ENCODE measurements at regions not wholly inside any gene's neighbourhood (a gene's known extent, or its start where the extent isn't known, plus 50 kb on each side); places are given as distances from the start of the nearest gene placed in this dataset.

- H3K27me3 ChIP-seq (ENCODE audit: control insufficient read depth in 1 of 2, insufficient read depth in 1 of 2, low read length in 2 of 2): peaks cover 0 to 3% of the 10 kb centered on the region in 2 experiments
- H3K36me3 ChIP-seq (ENCODE audit: control insufficient read depth in 1 of 2, insufficient read depth in 2 of 2, low read depth in 1 of 2, low read length in 2 of 2): no peaks in the 10 kb centered on the region
- DNase-seq: peak; percentile 62
Observed at GRCh38 chr12:105803292-105803691, 335.5 kb downstream of the NUAK1 start.

DNA sequence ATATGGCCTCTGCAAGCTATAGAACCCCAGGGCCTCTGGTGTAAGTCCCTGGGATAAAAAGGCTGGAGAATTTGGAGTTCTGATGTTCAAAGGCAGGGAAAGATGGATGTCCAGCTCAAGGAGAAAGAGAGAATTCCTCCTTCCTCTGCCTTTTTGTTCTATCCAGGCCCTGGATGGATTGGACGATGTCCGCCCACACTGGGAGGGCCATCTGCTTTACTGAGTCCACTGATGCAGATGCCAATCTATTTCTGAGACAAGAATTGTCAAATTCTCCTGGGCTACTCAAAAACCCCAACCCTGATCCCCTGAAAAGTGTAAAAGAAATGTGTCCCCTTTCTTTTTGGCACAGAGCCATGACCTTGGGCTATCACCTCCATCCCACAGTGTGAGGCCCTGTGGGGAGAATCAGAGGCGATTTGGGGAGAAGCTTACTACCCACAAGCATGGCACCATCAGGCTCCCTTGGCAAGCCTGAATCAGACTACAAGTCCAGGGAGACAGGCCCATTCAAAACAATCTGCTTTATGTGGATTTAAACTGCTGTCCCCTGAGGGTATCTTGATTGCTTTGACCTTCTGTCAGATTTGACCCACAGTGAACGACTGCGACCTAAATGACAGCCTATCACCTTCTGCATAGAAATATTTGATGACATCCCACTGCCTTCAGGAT is 334.0 kb downstream of the NUAK1 start:
- Histone ChIP-seq H2BK12ac (ENCODE audit: low read length in 2 of 2) (no peak overlapping the region), H2BK15ac (ENCODE audit: low read depth, poor library complexity, severe bottlenecking) (no peak overlapping the region), H2AFZ (ENCODE audit: low read depth, low read length) (no peak overlapping the region), H3K27me3 (ENCODE audit: control insufficient read depth in 1 of 2, insufficient read depth in 1 of 2, low read length in 2 of 2) (peaks cover 0 to 3% of the 10 kb centered on the region in 2 experiments), H2BK120ac (ENCODE audit: low read depth, low read length) (no peak overlapping the region), H3K9ac (ENCODE audit: low read length) (no peak overlapping the region), H2AK5ac (ENCODE audit: low read length, severe bottlenecking) (no peak overlapping the region), H3K4me2 (ENCODE audit: low read length, poor library complexity, severe bottlenecking) (no peak overlapping the region), H2BK5ac (ENCODE audit: low read depth, low read length, poor library complexity, severe bottlenecking) (no peak overlapping the region), H3K79me1 (replicated peaks; ENCODE audit: low read length, poor library complexity, severe bottlenecking) (no peaks in the 10 kb centered on the region), H3K18ac (ENCODE audit: low read depth in 1 of 2, low read length in 2 of 2) (no peak overlapping the region), H3K14ac (ENCODE audit: low read length in 2 of 2) (no peak overlapping the region), H4K91ac (ENCODE audit: low read length) (no peak overlapping the region), H3K36me3 (ENCODE audit: control insufficient read depth in 1 of 2, insufficient read depth in 2 of 2, low read depth in 1 of 2, low read length in 2 of 2) (no peaks in the 10 kb centered on the region), H3K4me3 (ENCODE audit: insufficient read depth in 1 of 2, low read depth in 1 of 2, low read length in 2 of 2) (no peak overlapping the region), H3K23ac (ENCODE audit: low read length in 2 of 2) (no peak overlapping the region), H3K4ac (ENCODE audit: low read depth in 1 of 2, low read length in 2 of 2) (no peak overlapping the region), H3K4me1 (ENCODE audit: control insufficient read depth, insufficient read depth, low read depth, low read length) (no peaks in the 10 kb centered on the region), H3K27ac (ENCODE audit: low read length, poor library complexity, severe bottlenecking) (no peak overlapping the region), H4K8ac (ENCODE audit: low read length) (no peak overlapping the region), H3K9me3 (ENCODE audit: control insufficient read depth, low read length) (no peaks in the 10 kb centered on the region)
- no peak for DNase-seq
- 83% methylated on average over 5 of the region's 5 CpGs for WGBS

More at GRCh38 chr12:105803292-105803691, 335.5 kb downstream of the NUAK1 start:
- H3K27ac ChIP-seq (ENCODE audit: low read length, poor library complexity, severe bottlenecking): no peak overlapping the region
- no peaks in the 10 kb centered on the region for H3K9me3 ChIP-seq (ENCODE audit: control insufficient read depth, low read length)
- H4K91ac ChIP-seq (ENCODE audit: low read length): no peak overlapping the region
- H3K79me1 ChIP-seq (replicated peaks; ENCODE audit: low read length, poor library complexity, severe bottlenecking): no peaks in the 10 kb centered on the region
- H2BK15ac ChIP-seq (ENCODE audit: low read depth, poor library complexity, severe bottlenecking): no peak overlapping the region
- H2BK120ac ChIP-seq (ENCODE audit: low read depth, low read length): no peak overlapping the region
- no peak overlapping the region for H3K4me2 ChIP-seq (ENCODE audit: low read length, poor library complexity, severe bottlenecking)
- no peak overlapping the region for H3K18ac ChIP-seq (ENCODE audit: low read depth in 1 of 2, low read length in 2 of 2)
- WGBS: 43% methylated on average over 3 of the region's 4 CpGs
- H2BK12ac ChIP-seq (ENCODE audit: low read length in 2 of 2): no peak overlapping the region
- H3K9ac ChIP-seq (ENCODE audit: low read length): no peak overlapping the region
- H2AFZ ChIP-seq (ENCODE audit: low read depth, low read length): no peak overlapping the region
- no peak overlapping the region for H3K14ac ChIP-seq (ENCODE audit: low read length in 2 of 2)
- H3K4ac ChIP-seq (ENCODE audit: low read depth in 1 of 2, low read length in 2 of 2): no peak overlapping the region
- H2BK5ac ChIP-seq (ENCODE audit: low read depth, low read length, poor library complexity, severe bottlenecking): no peak overlapping the region
- H3K23ac ChIP-seq (ENCODE audit: low read length in 2 of 2): no peak overlapping the region
- H3K4me3 ChIP-seq (ENCODE audit: insufficient read depth in 1 of 2, low read depth in 1 of 2, low read length in 2 of 2): no peak overlapping the region
- H2AK5ac ChIP-seq (ENCODE audit: low read length, severe bottlenecking): no peak overlapping the region
- H3K4me1 ChIP-seq (ENCODE audit: control insufficient read depth, insufficient read depth, low read depth, low read length): no peaks in the 10 kb centered on the region
- no peak overlapping the region for H4K8ac ChIP-seq (ENCODE audit: low read length)

GRCh38 chr12:105805730-105806399 is 332.9 kb downstream of the NUAK1 start:
- DNase-seq: no peak
- no peak overlapping the region for H4K8ac ChIP-seq (ENCODE audit: low read length)
- H3K23ac ChIP-seq (ENCODE audit: low read length in 2 of 2): no peak overlapping the region
- no peak overlapping the region for H2BK12ac ChIP-seq (ENCODE audit: low read length in 2 of 2)
- H2BK120ac ChIP-seq (ENCODE audit: low read depth, low read length): peak overlapping the region; percentile 30
- H3K18ac ChIP-seq (ENCODE audit: low read depth in 1 of 2, low read length in 2 of 2): no peak overlapping the region
- no peak overlapping the region for H3K4me2 ChIP-seq (ENCODE audit: low read length, poor library complexity, severe bottlenecking)
- H3K9ac ChIP-seq (ENCODE audit: low read length): no peak overlapping the region
- no peak overlapping the region for H2AK5ac ChIP-seq (ENCODE audit: low read length, severe bottlenecking)
- no peaks in the 10 kb centered on the region for H3K36me3 ChIP-seq (ENCODE audit: control insufficient read depth in 1 of 2, insufficient read depth in 2 of 2, low read depth in 1 of 2, low read length in 2 of 2)
- H3K4me1 ChIP-seq (ENCODE audit: control insufficient read depth, insufficient read depth, low read depth, low read length): no peaks in the 10 kb centered on the region
- H2BK15ac ChIP-seq (ENCODE audit: low read depth, poor library complexity, severe bottlenecking): no peak overlapping the region
- no peak overlapping the region for H3K14ac ChIP-seq (ENCODE audit: low read length in 2 of 2)
- H3K79me1 ChIP-seq (replicated peaks; ENCODE audit: low read length, poor library complexity, severe bottlenecking): no peaks in the 10 kb centered on the region
- no peak overlapping the region for H2BK5ac ChIP-seq (ENCODE audit: low read depth, low read length, poor library complexity, severe bottlenecking)
- H4K91ac ChIP-seq (ENCODE audit: low read length): no peak overlapping the region
- H3K4me3 ChIP-seq (ENCODE audit: insufficient read depth in 1 of 2, low read depth in 1 of 2, low read length in 2 of 2): no peak overlapping the region
- peaks cover 0 to 2% of the 10 kb centered on the region in 2 experiments for H3K27me3 ChIP-seq (ENCODE audit: control insufficient read depth in 1 of 2, insufficient read depth in 1 of 2, low read length in 2 of 2)
- H3K4ac ChIP-seq (ENCODE audit: low read depth in 1 of 2, low read length in 2 of 2): no peak overlapping the region
- H3K27ac ChIP-seq (ENCODE audit: low read length, poor library complexity, severe bottlenecking): no peak overlapping the region
- H3K9me3 ChIP-seq (ENCODE audit: control insufficient read depth, low read length): no peaks in the 10 kb centered on the region
- 90% methylated on average over 4 of the region's 4 CpGs for WGBS
- H2AFZ ChIP-seq (ENCODE audit: low read depth, low read length): no peak overlapping the region

DNA sequence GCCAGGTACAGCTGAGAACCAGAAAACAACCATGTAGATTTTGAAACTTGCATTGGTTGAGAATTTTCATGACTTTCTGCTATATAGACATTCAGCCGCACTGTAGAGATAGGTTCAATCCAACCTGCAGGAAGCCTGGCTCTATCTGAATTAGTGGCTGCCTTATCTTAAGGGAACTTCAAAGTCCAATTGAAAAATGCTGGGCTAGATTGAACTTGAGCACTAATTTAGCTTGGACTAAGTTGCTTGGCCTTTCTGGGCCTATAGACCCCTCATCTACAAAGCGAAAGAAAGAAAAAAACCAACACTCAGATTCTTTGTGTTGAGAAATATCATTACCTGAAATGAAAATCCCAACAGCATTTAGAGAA is 332.4 kb downstream of the NUAK1 start:
- H3K9me3 ChIP-seq (ENCODE audit: control insufficient read depth, low read length): no peaks in the 10 kb centered on the region

More for the DNA sequence above, 332.4 kb downstream of the NUAK1 start:
- Histone ChIP-seq H2BK12ac (ENCODE audit: low read length in 2 of 2) (no peak overlapping the region), H3K4ac (ENCODE audit: low read depth in 1 of 2, low read length in 2 of 2) (no peak overlapping the region), H3K4me2 (ENCODE audit: low read length, poor library complexity, severe bottlenecking) (no peak overlapping the region), H2BK120ac (ENCODE audit: low read depth, low read length) (no peak overlapping the region), H3K27me3 (ENCODE audit: control insufficient read depth in 1 of 2, insufficient read depth in 1 of 2, low read length in 2 of 2) (no peaks in the 10 kb centered on the region), H3K23ac (ENCODE audit: low read length in 2 of 2) (no peak overlapping the region), H4K91ac (ENCODE audit: low read length) (no peak overlapping the region), H3K4me3 (ENCODE audit: insufficient read depth in 1 of 2, low read depth in 1 of 2, low read length in 2 of 2) (no peak overlapping the region), H3K36me3 (ENCODE audit: control insufficient read depth in 1 of 2, insufficient read depth in 2 of 2, low read depth in 1 of 2, low read length in 2 of 2) (no peaks in the 10 kb centered on the region), H3K4me1 (ENCODE audit: control insufficient read depth, insufficient read depth, low read depth, low read length) (no peaks in the 10 kb centered on the region), H2BK5ac (ENCODE audit: low read depth, low read length, poor library complexity, severe bottlenecking) (no peak overlapping the region), H4K8ac (ENCODE audit: low read length) (no peak overlapping the region), H3K79me1 (replicated peaks; ENCODE audit: low read length, poor library complexity, severe bottlenecking) (no peaks in the 10 kb centered on the region), H3K14ac (ENCODE audit: low read length in 2 of 2) (no peak overlapping the region), H2AK5ac (ENCODE audit: low read length, severe bottlenecking) (no peak overlapping the region), H3K27ac (ENCODE audit: low read length, poor library complexity, severe bottlenecking) (no peak overlapping the region), H3K9ac (ENCODE audit: low read length) (no peak overlapping the region), H2AFZ (ENCODE audit: low read depth, low read length) (no peak overlapping the region), H3K18ac (ENCODE audit: low read depth in 1 of 2, low read length in 2 of 2) (no peak overlapping the region), H2BK15ac (ENCODE audit: low read depth, poor library complexity, severe bottlenecking) (no peak overlapping the region)
- 98% methylated on average over 2 of the region's 2 CpGs for WGBS
- no peak for DNase-seq

Measured in mesenchymal stem cell (in vitro differentiated cells and primary cell).